ENCODE measurements at regions not wholly inside any gene's neighbourhood (a gene's known extent, or its start where the extent isn't known, plus 50 kb on each side); places are given as distances from the start of the nearest gene placed in this dataset.

DNA sequence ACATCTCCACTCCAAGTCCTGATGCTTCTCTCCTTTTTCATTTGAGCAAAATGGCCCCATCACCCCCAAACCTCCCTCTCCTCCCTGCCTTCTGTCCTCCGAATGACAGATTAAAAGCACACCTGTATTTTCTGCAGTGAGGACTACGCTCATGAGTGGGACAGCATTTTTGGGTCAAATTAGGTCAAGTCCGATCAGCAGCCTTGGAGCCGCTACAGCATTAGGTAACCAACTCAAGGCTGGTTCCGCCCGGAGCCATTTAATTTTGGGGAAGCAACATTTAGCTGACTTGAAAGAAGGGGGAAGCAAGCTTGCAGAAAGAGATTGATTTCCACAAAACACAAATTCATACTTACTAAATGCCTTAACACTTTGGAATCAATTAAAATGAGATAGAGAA is 324.1 kb upstream of the CDH5 start:
- Mint-ChIP-seq H3K27ac (no peak overlapping the region), H3K36me3 (ENCODE audit: low read depth) (no peaks in the 10 kb centered on the region), H3K4me3 (no peak overlapping the region), H3K4me1 (no peaks in the 10 kb centered on the region), H3K9me3 (no peaks in the 10 kb centered on the region), H3K27me3 (ENCODE audit: insufficient read depth) (no peaks in the 10 kb centered on the region)
- Histone ChIP-seq H3K27ac (ENCODE audit: low read depth, low read length) (no peak overlapping the region), H3K9ac (ENCODE audit: extremely low read depth, low read length, poor library complexity, severe bottlenecking) (no peak overlapping the region), H3K36me3 (ENCODE audit: control insufficient read depth, insufficient read depth, low read length) (no peaks in the 10 kb centered on the region), H3K4me3 (ENCODE audit: low read length) (no peak overlapping the region), H3K27me3 (ENCODE audit: control insufficient read depth, insufficient read depth, low read length, poor library complexity, severe bottlenecking) (no peaks in the 10 kb centered on the region), H3K4me1 (ENCODE audit: control insufficient read depth, insufficient read depth, low read length) (no peaks in the 10 kb centered on the region), H3K9me3 (ENCODE audit: control insufficient read depth, low read length) (no peaks in the 10 kb centered on the region)
- 83 to 96% methylated on average over 6 of the region's 6 CpGs for WGBS, 2 experiments (ENCODE audit: insufficient coverage in 1 of 2, insufficient read length in 1 of 2)
- no peak for DNase-seq
- TF ChIP-seq CTCF (conservative IDR thresholded peaks at IDR 0.05): no peak

GRCh38 chr16:66041907-66042306 is 324.6 kb upstream of the CDH5 start:
- H3K9me3 Mint-ChIP-seq: no peaks in the 10 kb centered on the region
- H3K36me3 Mint-ChIP-seq (ENCODE audit: low read depth): no peaks in the 10 kb centered on the region
- Histone ChIP-seq H3K27me3 (ENCODE audit: control insufficient read depth, insufficient read depth, low read length, poor library complexity, severe bottlenecking) (no peaks in the 10 kb centered on the region), H3K27ac (ENCODE audit: low read depth, low read length) (no peak overlapping the region), H3K9ac (ENCODE audit: extremely low read depth, low read length, poor library complexity, severe bottlenecking) (no peak overlapping the region), H3K9me3 (ENCODE audit: control insufficient read depth, low read length) (no peaks in the 10 kb centered on the region), H3K4me3 (ENCODE audit: low read length) (no peak overlapping the region), H3K36me3 (ENCODE audit: control insufficient read depth, insufficient read depth, low read length) (no peaks in the 10 kb centered on the region), H3K4me1 (ENCODE audit: control insufficient read depth, insufficient read depth, low read length) (no peaks in the 10 kb centered on the region)
- DNase-seq: no peak
- H3K27me3 Mint-ChIP-seq (ENCODE audit: insufficient read depth): no peaks in the 10 kb centered on the region
- no peak overlapping the region for H3K27ac Mint-ChIP-seq
- WGBS, 2 experiments (ENCODE audit: insufficient coverage in 1 of 2, insufficient read length in 1 of 2): 66 to 80% methylated on average over 3 to 4 of the region's 4 CpGs
- no peaks in the 10 kb centered on the region for H3K4me1 Mint-ChIP-seq
- H3K4me3 Mint-ChIP-seq: no peak overlapping the region
- no peak for TF ChIP-seq CTCF (conservative IDR thresholded peaks at IDR 0.05)

DNA sequence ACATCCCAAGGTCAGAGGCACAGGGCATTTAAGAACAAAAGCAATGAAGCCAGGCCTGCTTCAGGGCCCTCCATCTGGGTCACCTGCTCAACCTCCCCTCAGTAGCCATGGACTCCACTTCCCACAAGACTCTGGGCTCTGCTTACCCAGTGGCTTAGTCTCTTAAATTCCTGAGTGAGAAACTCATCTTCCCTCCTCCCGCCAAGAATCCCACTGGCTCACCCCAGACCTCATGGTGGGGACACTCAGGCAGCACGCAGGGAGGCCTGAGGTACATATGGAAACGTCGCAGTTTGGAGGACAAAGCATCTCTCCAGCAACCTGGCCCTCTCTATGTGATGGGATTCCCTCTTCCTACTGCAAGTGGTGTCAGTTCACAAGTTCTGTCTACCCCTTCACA is 326.7 kb upstream of the CDH5 start:
- Histone ChIP-seq H3K9ac (ENCODE audit: extremely low read depth, low read length, poor library complexity, severe bottlenecking) (no peak overlapping the region), H3K27ac (ENCODE audit: low read depth, low read length) (no peak overlapping the region), H3K36me3 (ENCODE audit: control insufficient read depth, insufficient read depth, low read length) (no peaks in the 10 kb centered on the region), H3K4me1 (ENCODE audit: control insufficient read depth, insufficient read depth, low read length) (no peaks in the 10 kb centered on the region), H3K27me3 (ENCODE audit: control insufficient read depth, insufficient read depth, low read length, poor library complexity, severe bottlenecking) (no peaks in the 10 kb centered on the region), H3K4me3 (ENCODE audit: low read length) (no peak overlapping the region), H3K9me3 (ENCODE audit: control insufficient read depth, low read length) (no peaks in the 10 kb centered on the region)
- no peak overlapping the region for H3K4me3 Mint-ChIP-seq
- DNase-seq: no peak
- WGBS, 2 experiments (ENCODE audit: insufficient coverage in 1 of 2, insufficient read length in 1 of 2): 76% methylated on average over 4 of the region's 4 CpGs; no CpG with 5 or more reads in 1 of the 2 experiments
- H3K27me3 Mint-ChIP-seq (ENCODE audit: insufficient read depth): no peaks in the 10 kb centered on the region
- H3K36me3 Mint-ChIP-seq (ENCODE audit: low read depth): no peaks in the 10 kb centered on the region
- no peaks in the 10 kb centered on the region for H3K4me1 Mint-ChIP-seq
- no peaks in the 10 kb centered on the region for H3K9me3 Mint-ChIP-seq
- no peak overlapping the region for H3K27ac Mint-ChIP-seq
- no peak for TF ChIP-seq CTCF (conservative IDR thresholded peaks at IDR 0.05)

All from endodermal cell (in vitro differentiated cells).